ENCODE measurements at regions not wholly inside any gene's neighbourhood (a gene's known extent, or its start where the extent isn't known, plus 50 kb on each side); places are given as distances from the start of the nearest gene placed in this dataset.

GRCh38 chr9:1639166-1639565, 376.0 kb upstream of the SMARCA2 start:
- TF ChIP-seq POLR2A (IDR thresholded peaks at IDR 0.05): no peak
- TF ChIP-seq, protein P1, sequence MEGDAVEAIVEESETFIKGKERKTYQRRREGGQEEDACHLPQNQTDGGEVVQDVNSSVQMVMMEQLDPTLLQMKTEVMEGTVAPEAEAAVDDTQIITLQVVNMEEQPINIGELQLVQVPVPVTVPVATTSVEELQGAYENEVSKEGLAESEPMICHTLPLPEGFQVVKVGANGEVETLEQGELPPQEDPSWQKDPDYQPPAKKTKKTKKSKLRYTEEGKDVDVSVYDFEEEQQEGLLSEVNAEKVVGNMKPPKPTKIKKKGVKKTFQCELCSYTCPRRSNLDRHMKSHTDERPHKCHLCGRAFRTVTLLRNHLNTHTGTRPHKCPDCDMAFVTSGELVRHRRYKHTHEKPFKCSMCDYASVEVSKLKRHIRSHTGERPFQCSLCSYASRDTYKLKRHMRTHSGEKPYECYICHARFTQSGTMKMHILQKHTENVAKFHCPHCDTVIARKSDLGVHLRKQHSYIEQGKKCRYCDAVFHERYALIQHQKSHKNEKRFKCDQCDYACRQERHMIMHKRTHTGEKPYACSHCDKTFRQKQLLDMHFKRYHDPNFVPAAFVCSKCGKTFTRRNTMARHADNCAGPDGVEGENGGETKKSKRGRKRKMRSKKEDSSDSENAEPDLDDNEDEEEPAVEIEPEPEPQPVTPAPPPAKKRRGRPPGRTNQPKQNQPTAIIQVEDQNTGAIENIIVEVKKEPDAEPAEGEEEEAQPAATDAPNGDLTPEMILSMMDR (IDR thresholded peaks at IDR 0.05 in 4 of 5, conservative IDR thresholded peaks at IDR 0.05 in 1 of 5): no peak
